ENCODE measurements at regions not wholly inside any gene's neighbourhood (a gene's known extent, or its start where the extent isn't known, plus 50 kb on each side); places are given as distances from the start of the nearest gene placed in this dataset.
"Not testable (repeated sequence)": the region's sequence is repeated elsewhere in the genome, so short reads cannot be mapped to it uniquely, and the experiment has no call there.

DNA sequence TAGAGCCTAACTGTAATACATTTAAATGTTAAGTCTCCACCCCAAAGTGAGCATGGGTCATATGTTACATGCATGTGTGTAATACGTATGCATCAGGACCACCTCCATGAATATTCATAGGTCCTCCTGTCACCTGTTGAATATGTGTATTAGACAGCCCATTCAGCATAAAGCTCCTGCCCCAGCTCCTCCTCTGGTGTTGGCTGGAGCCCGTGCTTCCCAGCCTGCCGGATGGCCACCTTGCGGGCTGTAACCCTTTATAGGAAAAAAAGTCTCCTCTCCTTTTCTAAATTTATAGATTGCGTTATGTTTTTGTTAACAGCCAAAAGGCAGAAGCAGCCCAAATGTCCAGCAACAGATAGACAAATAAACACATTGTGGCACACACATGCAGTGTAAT, 299.5 kb downstream of the MED10 start:
- 75 to 86% (median 80%) methylated on average over 5 of the region's 5 CpGs for WGBS, 4 donors
- no peaks in the 10 kb centered on the region for H3K36me3 ChIP-seq (replicated peaks in 1 of 2)
- TF ChIP-seq CTCF (IDR thresholded peaks at IDR 0.05) (no peak), POLR2A (IDR thresholded peaks at IDR 0.05) (no peak)
- H3K4me1 ChIP-seq (replicated peaks in 1 of 2) = no peaks in the 10 kb centered on the region
- no peak overlapping the region for H3K27ac ChIP-seq
- intact Hi-C loops (cut with DNase I) = no loop called here
- no peaks in the 10 kb centered on the region for H3K27me3 ChIP-seq
- H3K9me3 ChIP-seq (replicated peaks in 1 of 3) = no peaks in the 10 kb centered on the region
- no peak overlapping the region for H3K4me3 ChIP-seq
- no peak for DNase-seq

DNA sequence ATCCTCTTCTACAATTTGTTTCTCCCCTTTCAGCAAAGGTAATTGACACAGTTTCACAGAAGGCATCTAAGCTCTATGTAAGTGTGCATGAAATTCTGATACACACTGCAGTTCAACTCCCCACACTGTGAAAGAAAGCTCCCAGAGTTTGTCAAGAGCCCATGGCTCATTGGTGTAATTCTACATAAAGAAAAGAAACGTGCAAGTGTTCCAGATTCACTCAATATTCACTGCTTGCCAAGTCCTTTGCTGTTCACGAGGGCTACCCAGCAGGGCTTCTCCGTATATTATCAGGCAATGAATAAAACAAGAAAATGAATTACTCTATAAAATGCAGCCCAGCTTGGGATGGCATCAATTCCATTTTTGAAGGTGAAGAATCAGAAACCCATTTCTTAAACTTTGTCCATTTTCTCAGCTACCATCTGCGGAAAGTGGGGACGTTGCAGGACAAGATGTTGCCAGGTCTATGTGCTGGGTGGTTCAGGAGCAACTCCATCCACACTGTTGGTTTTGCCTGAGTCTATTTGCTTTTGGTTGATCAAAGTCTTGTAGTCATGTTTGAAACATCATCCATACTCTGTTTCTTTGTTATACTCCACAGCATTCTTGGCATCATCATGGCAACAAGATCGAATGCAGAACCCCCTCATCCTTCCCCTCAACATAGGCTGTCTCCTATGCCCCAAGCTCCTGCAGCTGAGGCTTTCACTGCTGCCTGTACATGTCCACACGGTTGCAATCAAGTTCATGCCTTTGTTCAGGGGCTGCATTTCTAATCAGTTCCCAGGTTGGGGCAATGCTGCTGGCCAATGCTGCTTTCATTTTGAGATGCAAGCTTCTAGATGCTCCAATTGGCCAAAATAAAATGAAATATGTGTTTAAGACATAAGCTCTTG, 301.8 kb downstream of the MED10 start:
- no peak overlapping the region for H3K27ac ChIP-seq
- TF ChIP-seq CTCF (IDR thresholded peaks at IDR 0.05) = no peak
- no peak for TF ChIP-seq POLR2A (IDR thresholded peaks at IDR 0.05)
- DNase-seq = no peak

DNA sequence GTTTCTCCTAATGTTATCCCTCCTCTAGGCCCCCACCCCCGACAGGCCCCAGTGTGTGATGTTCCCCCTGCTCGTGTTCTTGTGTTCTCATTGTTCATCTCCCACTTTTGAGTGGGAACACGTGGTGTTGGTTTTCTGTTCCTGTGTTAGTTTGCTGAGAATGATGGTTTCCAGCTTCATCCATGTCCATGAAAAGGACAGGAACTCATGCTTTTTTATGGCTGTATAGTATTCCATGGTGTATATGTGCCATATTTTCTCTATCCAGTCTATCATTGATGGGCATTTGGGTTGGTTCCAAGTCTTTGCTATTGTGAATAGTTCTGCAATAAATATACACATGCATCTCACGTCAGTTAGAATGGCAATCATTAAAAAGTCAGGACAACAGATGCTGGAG, 305.9 kb downstream of the MED10 start:
- intact Hi-C loops (cut with DNase I); DNase-seq; H3K27ac ChIP-seq; H3K4me3 ChIP-seq; H3K27me3 ChIP-seq; H3K36me3 ChIP-seq (replicated peaks in 1 of 2); H3K9me3 ChIP-seq (replicated peaks in 1 of 3); H3K4me1 ChIP-seq (replicated peaks in 1 of 2): not testable (repeated sequence)
- WGBS, 4 donors = 80 to 90% (median 88%) methylated on average over 4 of the region's 4 CpGs

More for the DNA sequence above, 301.8 kb downstream of the MED10 start:
- no peaks in the 10 kb centered on the region for H3K27me3 ChIP-seq
- H3K9me3 ChIP-seq (replicated peaks in 1 of 3) = no peaks in the 10 kb centered on the region
- H3K4me1 ChIP-seq (replicated peaks in 1 of 2) = no peaks in the 10 kb centered on the region
- intact Hi-C loops (cut with DNase I) = no loop called here
- 71 to 76% (median 75%) methylated on average over 7 of the region's 7 CpGs for WGBS, 4 donors
- H3K36me3 ChIP-seq (replicated peaks in 1 of 2) = no peaks in the 10 kb centered on the region
- H3K4me3 ChIP-seq = no peak overlapping the region

DNA sequence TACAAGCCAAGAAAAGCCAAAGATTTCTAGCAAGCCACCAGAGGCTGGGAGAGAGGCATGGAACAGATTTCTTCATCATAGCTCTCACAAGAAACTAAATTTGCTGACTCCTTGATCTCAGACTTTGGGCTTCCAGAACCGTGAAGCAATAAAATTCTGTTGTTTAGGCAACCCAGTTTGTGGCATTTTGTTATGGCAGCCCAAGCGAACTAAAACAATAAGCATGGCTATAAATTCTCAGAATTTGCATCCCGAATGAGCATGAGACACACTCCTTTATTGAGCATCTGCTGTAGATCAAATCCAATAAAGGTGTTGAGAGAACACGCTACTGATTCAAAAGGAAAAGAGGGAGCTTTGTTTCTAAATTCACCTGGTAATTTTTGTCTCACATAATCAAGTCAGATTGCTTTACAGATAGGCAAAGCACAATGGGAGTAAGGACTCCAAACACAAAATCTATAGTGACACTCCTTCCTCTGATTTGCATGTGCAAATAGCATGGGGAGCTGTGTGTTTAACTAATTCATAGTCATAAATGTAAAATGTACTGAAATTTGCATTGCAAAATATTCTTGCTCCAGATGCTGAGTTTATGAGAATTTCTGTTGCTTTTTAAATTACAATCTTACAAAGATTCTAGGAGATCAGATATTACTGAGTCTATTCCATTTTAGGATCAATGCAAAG, 308.7 kb downstream of the MED10 start:
- DNase-seq = no peak

More for the DNA sequence above, 308.7 kb downstream of the MED10 start:
- Histone ChIP-seq H3K4me3 (no peak overlapping the region), H3K27me3 (no peaks in the 10 kb centered on the region), H3K4me1 (replicated peaks in 1 of 2) (no peaks in the 10 kb centered on the region), H3K27ac (no peak overlapping the region), H3K36me3 (replicated peaks in 1 of 2) (no peaks in the 10 kb centered on the region), H3K9me3 (replicated peaks in 1 of 3) (no peaks in the 10 kb centered on the region)
- TF ChIP-seq POLR2A (IDR thresholded peaks at IDR 0.05) (no peak), CTCF (IDR thresholded peaks at IDR 0.05) (no peak)
- WGBS, 4 donors = 54 to 68% (median 61%) methylated on average over 4 of the region's 4 CpGs
- intact Hi-C loops (cut with DNase I) = no loop called here

All from adrenal gland (tissue), 9 donors.